Prostate gland (tissue), 2 donors: ENCODE measurements at regions not wholly inside any gene's neighbourhood (a gene's known extent, or its start where the extent isn't known, plus 50 kb on each side); places are given as distances from the start of the nearest gene placed in this dataset.

Experiments used
- CTCF ChIP-seq, 4 experiments: fragments of 200-600 bp in 2 of 4; fragments of 450-650 bp in 2 of 4; sonication (generic) in 2 of 4; IDR thresholded peaks; 1 replicate in 3 of 4; 2 replicates in 1 of 4; pipeline ENCODE4 v1.5.1; 2016 to 2019; ENCODE audit warnings: antibody characterized with exemption in 4 of 4, mild to moderate bottlenecking in 2 of 4, moderate library complexity in 2 of 4
- POLR2A ChIP-seq: fragments of 450-650 bp; IDR thresholded peaks from one replicate; pipeline ENCODE4 v1.6.1; 2016; ENCODE audit warnings: antibody characterized with exemption, mild to moderate bottlenecking

- TF ChIP-seq CTCF (IDR thresholded peaks at IDR 0.05) (no peak), POLR2A (no peak)
Measured at GRCh38 chr5:113749334-113749733, 235.8 kb downstream of the YTHDC2 start.
